ENCODE measurements at regions not wholly inside any gene's neighbourhood (a gene's known extent, or its start where the extent isn't known, plus 50 kb on each side); places are given as distances from the start of the nearest gene placed in this dataset.

GRCh38 chr4:41883988-41884734 is 51.1 kb upstream of the TMEM33 start:
- DNase-seq (ENCODE audit: low read depth) = no peak

- peak; percentile 39 for DNase-seq (ENCODE audit: low read depth)
Observed at GRCh38 chr4:41882625-41883347, 52.4 kb upstream of the TMEM33 start.

DNA sequence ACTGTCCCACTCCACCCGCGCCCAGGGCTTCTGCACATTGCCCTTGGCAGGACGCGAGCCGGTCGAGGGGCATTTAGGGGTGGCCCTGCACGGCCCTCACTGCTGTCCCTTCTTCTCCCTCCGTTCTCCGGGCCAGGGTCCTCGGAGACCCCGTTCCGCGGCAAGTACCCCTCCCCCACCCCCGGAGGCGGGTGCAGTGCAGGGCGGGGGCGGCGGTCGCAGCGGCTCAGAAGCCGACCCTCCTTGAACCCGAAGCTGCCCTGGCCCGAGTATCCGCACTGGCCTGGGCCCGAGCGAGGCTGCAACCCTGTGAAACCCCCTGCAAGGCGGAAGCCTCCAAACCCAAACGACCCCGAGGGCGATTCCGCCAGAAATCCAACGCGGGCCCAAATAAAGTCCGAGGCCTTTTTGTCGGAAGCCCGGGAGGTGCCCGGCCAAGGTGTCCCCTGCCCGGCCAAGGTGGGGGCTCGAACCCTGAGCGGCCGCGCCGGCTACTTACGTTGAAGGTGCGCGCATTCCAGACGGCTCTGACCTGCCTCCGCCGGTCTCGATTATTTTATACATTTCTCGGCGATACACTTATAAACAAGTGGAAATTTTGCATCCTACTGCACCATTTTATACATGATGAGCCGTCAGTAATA is 53.1 kb upstream of the TMEM33 start:
- no peak for DNase-seq (ENCODE audit: low read depth)

DNA sequence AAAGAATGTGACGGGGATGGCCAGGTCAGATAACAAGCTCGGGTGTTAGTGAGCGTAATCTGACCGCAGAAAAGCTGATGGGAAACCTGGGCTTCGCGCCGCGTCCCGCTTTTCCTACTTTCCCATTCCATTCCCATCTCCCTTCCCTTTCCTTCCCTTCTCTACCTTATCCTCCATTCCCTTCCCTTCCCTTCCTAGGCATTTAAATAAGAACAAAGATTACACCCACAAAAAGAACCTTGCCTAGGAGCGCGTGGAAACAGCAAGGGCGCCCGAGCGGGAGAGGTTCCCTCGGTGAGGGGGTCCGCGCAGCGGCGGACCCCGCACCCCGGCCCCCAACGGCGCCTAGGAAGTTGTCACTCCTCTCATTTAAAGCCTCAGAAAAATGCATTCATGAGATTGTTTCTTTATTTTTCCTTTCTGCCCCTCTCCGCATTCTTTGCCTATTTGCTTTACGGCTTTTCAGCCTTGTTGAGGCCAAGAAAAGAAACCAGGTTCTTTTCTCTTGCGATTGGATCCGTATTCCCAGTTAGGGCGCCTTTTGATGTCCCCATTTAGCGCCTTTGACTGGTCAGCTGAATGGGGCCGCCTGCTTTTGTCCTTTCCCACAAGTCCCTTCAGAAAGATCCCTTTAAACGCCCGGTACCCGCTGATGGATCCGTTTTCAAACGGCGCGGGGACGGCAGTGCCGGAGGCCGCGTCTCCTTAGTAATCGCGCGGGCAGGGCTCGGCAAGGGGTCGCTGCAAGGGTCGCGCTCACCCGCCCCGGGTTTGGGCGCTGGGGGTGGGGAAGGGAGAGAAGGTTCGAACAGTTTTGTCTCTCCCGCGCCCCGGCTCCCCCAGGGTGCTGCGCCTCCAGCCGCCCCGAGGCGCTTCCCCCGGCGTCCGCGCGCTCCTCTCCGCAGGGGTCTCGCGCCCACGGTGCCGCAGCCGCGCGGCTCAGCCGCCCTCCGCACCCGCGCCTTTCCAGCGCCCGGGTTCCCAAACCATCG is 54.1 kb upstream of the TMEM33 start:
- no peak for DNase-seq (ENCODE audit: low read depth)

GRCh38 chr4:41880022-41880837 is 55.0 kb upstream of the TMEM33 start:
- no peak for DNase-seq (ENCODE audit: low read depth)

GRCh38 chr4:41879552-41879951 is 55.7 kb upstream of the TMEM33 start:
- DNase-seq (ENCODE audit: low read depth) = no peak

DNA sequence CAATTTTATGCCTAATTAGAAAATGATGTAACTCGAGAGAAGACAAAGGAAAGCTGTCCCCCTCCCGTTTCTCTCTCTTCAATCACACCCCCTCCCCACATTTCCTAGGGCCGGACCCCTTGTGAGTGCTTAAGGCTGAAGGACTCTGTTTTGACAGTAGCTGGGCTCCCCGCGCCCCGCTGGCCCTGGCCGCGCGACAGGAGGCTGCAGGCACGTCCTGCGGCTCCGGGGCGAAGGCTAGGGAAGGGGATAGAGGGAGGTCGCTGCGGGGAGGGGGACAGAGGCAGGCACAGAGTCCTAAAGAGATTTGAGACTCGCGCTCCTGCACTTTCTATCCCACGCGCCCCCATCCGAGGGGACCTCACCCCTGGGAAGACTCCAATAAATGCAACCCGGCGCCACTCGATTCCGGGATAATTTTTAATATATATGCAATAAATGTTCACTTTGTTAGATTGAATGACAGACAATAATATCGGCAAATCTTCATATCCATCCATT is 56.2 kb upstream of the TMEM33 start:
- no peak for DNase-seq (ENCODE audit: low read depth)

- DNase-seq (ENCODE audit: low read depth) = no peak
Observed at GRCh38 chr4:41878170-41878969, 56.9 kb upstream of the TMEM33 start.

DNA sequence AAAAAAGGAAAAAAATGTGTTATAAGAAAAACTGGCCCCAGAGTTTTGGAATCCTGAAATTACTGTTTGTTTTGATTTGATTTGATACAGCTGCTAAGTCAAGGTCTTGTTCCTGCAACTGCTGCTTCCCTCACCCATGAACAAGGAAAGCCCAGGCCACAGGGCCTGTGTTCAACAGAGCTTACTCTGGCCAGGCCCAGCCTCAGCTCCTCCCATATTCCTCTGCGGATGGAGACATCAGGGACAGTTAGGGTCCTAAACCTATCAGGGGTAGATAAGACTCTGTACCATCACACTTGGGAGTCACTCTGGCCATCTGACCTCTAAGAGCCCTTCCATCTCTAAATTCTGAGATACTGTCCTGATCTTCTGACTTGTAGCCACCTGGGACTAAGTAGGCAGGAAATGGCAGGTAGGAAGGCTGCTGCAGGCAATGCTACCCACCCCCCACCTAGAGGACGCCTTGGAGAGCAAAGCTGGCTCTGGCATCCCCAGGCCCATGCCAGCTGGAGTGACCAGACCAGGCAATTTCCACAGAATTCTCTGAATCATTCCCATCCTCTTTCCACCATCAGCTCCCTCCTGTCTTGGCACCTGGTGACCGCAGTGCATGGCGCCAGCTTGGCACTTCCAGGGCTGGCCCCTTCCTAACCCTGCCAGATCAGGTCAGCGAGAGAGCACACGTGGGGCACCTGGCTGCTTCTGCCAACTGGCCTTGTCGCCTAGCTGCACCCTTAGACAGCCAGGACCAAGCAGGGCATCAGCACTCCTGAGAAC is 58.0 kb upstream of the TMEM33 start:
- DNase-seq (ENCODE audit: low read depth) = no peak

DNA sequence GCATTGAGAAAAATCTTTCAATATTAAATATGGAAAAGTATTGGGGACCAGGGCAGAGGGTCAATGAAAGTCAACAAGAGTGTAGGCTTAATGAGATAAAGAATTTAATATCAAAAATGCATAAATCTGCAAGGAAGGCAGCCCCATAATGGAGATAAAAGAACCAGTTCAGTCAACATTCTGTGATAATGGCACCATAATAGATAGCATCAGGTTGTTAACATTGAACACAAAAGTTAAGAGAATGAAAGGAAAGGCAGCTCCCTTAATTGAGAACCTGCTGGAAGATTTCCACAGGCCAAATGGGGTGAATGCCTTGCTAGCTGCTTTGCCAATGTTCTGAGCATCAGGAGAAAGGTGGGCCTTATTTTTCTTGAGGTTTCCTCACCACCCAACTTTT is 60.4 kb upstream of the TMEM33 start:
- DNase-seq (ENCODE audit: low read depth) = no peak

DNA sequence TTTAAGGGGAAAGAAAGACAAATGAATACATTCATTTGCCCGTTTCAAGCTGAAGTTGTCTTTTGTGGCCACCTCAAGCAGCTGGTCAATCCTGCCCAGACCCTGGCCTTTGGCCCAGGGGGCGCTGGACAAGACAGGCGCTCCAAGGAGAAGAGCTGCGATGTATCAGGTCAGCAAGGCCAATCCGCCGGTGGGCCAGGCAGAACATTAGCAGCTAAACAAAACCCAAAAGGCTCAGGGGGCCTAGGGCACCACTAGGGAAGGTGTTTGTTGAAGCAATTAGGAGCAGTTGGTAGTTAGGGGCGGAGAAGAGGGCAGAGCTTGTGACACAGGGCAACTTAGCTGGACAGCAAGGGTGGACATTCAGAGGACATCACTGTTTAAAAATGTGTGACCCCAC is 60.8 kb upstream of the TMEM33 start:
- DNase-seq (ENCODE audit: low read depth) = no peak

- DNase-seq (ENCODE audit: low read depth) = no peak
Observed at GRCh38 chr4:41873380-41874295, 61.6 kb upstream of the TMEM33 start.

DNA sequence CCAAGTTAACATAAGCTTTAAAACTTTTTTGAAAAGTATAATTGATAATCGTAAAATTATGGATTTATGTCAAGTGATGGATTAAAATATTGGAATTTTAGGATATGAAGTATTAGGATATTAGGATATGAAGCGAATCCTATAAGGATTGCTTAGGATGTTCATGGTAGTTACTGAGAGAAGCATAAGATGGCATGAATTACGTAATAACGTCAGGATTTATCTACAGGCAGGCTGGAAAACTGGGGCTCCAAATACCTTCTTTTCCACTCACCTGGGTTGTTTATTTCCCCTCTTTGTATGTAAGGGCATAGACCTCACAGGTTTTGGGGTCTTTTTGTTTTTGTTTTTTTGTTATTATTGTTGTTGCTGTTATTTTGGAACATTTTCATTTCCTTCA is 65.2 kb upstream of the TMEM33 start:
- DNase-seq (ENCODE audit: low read depth) = no peak

DNA sequence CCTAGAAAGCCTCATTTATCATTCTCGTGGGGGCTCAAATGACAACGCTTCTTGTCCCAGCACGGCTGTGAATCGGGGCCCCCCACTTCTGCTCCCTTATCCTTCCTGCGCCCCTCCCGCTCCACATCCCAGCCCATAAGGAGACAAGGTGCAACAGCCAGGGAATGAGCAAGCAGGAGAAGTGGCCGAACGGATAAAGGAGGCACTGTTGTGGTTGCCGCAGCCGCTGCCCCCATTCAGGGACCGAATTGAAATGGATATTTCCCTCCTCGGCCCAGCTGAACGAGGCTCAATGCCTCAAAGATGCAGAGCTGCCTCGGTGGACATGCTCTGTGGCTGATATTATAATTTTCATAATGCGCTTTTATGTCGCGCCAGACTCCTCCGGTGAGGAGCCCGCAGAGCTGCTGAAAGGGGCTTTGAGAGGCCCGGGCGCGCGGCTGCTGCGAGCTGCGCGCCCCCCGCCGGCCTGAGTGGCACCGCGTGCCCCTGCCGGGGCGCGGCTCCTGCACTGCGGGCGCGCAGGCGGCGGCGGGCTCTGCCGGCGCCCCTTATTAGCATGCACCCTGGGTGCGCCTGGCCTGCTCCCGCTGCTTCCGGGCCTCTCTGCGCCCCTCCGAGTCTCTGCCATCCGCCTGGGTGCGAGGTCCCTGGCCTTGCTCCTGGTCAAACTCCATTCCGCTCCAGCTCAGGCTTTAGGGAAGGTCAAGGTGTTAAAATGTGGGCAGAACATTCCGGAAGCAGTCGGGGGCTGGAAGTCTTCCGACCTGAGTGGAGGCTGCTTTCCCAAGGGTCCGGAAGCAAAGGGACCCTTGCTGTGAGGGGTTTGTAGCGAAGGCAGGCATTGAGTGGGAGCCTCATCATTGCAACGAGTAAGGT is 68.2 kb upstream of the TMEM33 start:
- no peak for DNase-seq (ENCODE audit: low read depth)

- no peak for DNase-seq (ENCODE audit: low read depth)
Observed at GRCh38 chr4:41865981-41866798, 69.0 kb upstream of the TMEM33 start.

DNA sequence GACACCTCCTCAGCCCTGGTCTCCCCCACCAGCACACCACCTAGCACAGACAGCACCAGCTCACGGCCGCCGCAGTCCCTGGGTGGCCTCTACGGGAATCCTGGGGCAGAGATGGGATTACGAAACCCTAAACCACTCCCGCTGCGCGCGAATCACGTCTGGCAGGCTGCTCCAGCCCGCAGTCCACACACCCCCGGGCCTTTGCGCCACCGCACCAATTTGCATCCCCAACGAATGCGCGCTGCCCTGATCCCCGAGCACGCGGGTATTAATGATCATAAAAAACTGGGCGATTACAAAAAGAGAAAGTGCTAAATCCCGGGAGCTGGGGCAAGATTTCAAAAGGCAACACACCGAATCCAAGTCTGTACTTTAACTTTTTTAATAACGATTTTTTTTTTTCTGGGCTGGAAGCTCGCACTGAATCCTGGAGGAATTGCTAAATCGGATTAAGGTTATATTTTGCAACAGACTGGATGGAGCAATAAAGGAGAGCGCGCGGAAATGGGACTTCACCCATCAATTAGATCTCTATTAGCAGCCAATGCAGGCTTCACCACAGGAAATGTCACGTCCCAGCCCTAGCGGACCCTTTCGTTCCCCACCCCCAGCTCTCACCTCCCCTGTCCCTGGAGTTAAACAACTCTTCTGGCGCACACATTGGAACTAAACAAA is 69.8 kb upstream of the TMEM33 start:
- no peak for DNase-seq (ENCODE audit: low read depth)

All from activated T-cell treated with anti-CD3 and anti-CD28 coated beads for 24 hours (primary cell).